Gastroesophageal sphincter (tissue), 4 donors: ENCODE measurements at regions not wholly inside any gene's neighbourhood (a gene's known extent, or its start where the extent isn't known, plus 50 kb on each side); places are given as distances from the start of the nearest gene placed in this dataset.

ENCODE experiments used
- ATAC-seq: fragments of 150-250 bp; one replicate; pipeline ENCODE4 v1.9.1; 2016; ENCODE audit warnings: mild to moderate bottlenecking, moderate library complexity
- H3K27ac ChIP-seq, 4 donors: fragments of 200-600 bp; sonication (generic) in 3 of 4; 1 replicate in 3 of 4; 2 replicates in 1 of 4; pipeline ENCODE4 v1.5.1; 2016 to 2019
- H3K27me3 ChIP-seq: fragments of 200-600 bp; sonication (generic); one replicate; pipeline ENCODE4 v1.5.1; 2019
- H3K36me3 ChIP-seq, 2 donors: fragments of 200-600 bp; sonication (generic); one replicate each; pipeline ENCODE4 v1.5.1; 2019; ENCODE audit warnings: control low read depth in 1 of 2
- H3K4me1 ChIP-seq, 3 donors: fragments of 200-600 bp; sonication (generic); 1 replicate in 2 of 3; 2 replicates in 1 of 3; pipeline ENCODE4 v1.5.1; 2016 to 2019; ENCODE audit warnings: control low read depth in 2 of 3
- H3K4me3 ChIP-seq, 2 donors: fragments of 200-600 bp; sonication (generic); one replicate each; pipeline ENCODE4 v1.5.1; 2019; ENCODE audit warnings: mild to moderate bottlenecking in 1 of 2, moderate library complexity in 1 of 2
- H3K9me3 ChIP-seq, 3 donors: fragments of 200-600 bp; sonication (generic); one replicate each; pipeline ENCODE4 v1.5.1; 2017 to 2019; ENCODE audit warnings: control low read depth in 2 of 3
- CTCF ChIP-seq, 4 experiments: fragments of 200-600 bp in 2 of 4; fragments of 450-650 bp in 2 of 4; sonication (generic) in 1 of 4; IDR thresholded peaks; one replicate each; pipeline ENCODE4 v1.5.1; 2017 to 2019; ENCODE audit warnings: antibody characterized with exemption in 4 of 4, mild to moderate bottlenecking in 2 of 4, moderate library complexity in 2 of 4
- EP300 ChIP-seq: sonication (generic); formaldehyde crosslinking; IDR thresholded peaks from one replicate; pipeline ENCODE4 v1.6.1; 2017; ENCODE audit warnings: antibody characterized with exemption, mild to moderate bottlenecking
- POLR2A ChIP-seq, 2 donors: fragments of 450-650 bp; IDR thresholded peaks; one replicate each; pipeline ENCODE4 v1.6.1; 2017; ENCODE audit warnings: antibody characterized with exemption in 2 of 2, mild to moderate bottlenecking in 2 of 2, moderate library complexity in 1 of 2
- POLR2AphosphoS5 ChIP-seq: sonication (generic); formaldehyde crosslinking; IDR thresholded peaks from one replicate; pipeline ENCODE4 v1.6.1; 2017; ENCODE audit warnings: antibody characterized with exemption
- WGBS, 2 donors: methylation state at CpG; one replicate each; pipeline ENCODE4 v1.1.5; 2018; ENCODE audit warnings: low coverage in 1 of 2; 5-methylcytosine and 5-hydroxymethylcytosine counted together

- WGBS, 2 donors = 100% methylated on average over 1 to 2 of the region's 2 CpGs
- H3K4me1 ChIP-seq = no peaks in the 10 kb centered on the region
- H3K9me3 ChIP-seq = no peaks in the 10 kb centered on the region
- H3K27ac ChIP-seq = no peak overlapping the region
- TF ChIP-seq POLR2A (IDR thresholded peaks at IDR 0.05) (no peak), CTCF (IDR thresholded peaks at IDR 0.05) (no peak), POLR2AphosphoS5 (no peak)
- no peaks in the 10 kb centered on the region for H3K27me3 ChIP-seq
- H3K4me3 ChIP-seq = no peak overlapping the region
- ATAC-seq = no peak
- no peaks in the 10 kb centered on the region for H3K36me3 ChIP-seq
These were observed 761.4 kb downstream of the KCNA4 start for GRCh38 chr11:29255401-29255800.

- Histone ChIP-seq H3K27ac (no peak overlapping the region), H3K9me3 (no peaks in the 10 kb centered on the region), H3K27me3 (no peaks in the 10 kb centered on the region), H3K4me1 (no peaks in the 10 kb centered on the region), H3K36me3 (no peaks in the 10 kb centered on the region), H3K4me3 (no peak overlapping the region)
- ATAC-seq = no peak
- TF ChIP-seq POLR2AphosphoS5 (no peak), CTCF (IDR thresholded peaks at IDR 0.05) (no peak), POLR2A (IDR thresholded peaks at IDR 0.05) (no peak), EP300 (no peak)
- WGBS, 2 donors = 65 to 78% methylated on average over 4 of the region's 4 CpGs
These were observed 765.1 kb downstream of the KCNA4 start for GRCh38 chr11:29251738-29252137.

GRCh38 chr11:29249713-29250112 lies 767.1 kb downstream of the KCNA4 start:
- no peaks in the 10 kb centered on the region for H3K9me3 ChIP-seq
- H3K4me1 ChIP-seq = no peaks in the 10 kb centered on the region
- no peak for ATAC-seq
- TF ChIP-seq POLR2AphosphoS5 (no peak), POLR2A (IDR thresholded peaks at IDR 0.05) (no peak), EP300 (no peak), CTCF (IDR thresholded peaks at IDR 0.05) (no peak)
- WGBS, 2 donors = 67 to 91% methylated on average over 2 of the region's 2 CpGs
- no peak overlapping the region for H3K4me3 ChIP-seq
- no peak overlapping the region for H3K27ac ChIP-seq
- no peaks in the 10 kb centered on the region for H3K36me3 ChIP-seq
- no peaks in the 10 kb centered on the region for H3K27me3 ChIP-seq

- TF ChIP-seq CTCF (IDR thresholded peaks at IDR 0.05) = no peak
- TF ChIP-seq POLR2A (IDR thresholded peaks at IDR 0.05) = no peak
- TF ChIP-seq EP300 = no peak
- no peak for TF ChIP-seq POLR2AphosphoS5
- Histone ChIP-seq H3K27me3 (no peaks in the 10 kb centered on the region), H3K4me3 (no peak overlapping the region), H3K9me3 (no peaks in the 10 kb centered on the region), H3K27ac (no peak overlapping the region), H3K36me3 (no peaks in the 10 kb centered on the region), H3K4me1 (no peaks in the 10 kb centered on the region)
- no peak for ATAC-seq
These were observed 772.5 kb downstream of the KCNA4 start for GRCh38 chr11:29244355-29244754.

GRCh38 chr11:29243616-29244015 lies 773.2 kb downstream of the KCNA4 start:
- ATAC-seq = no peak
- Histone ChIP-seq H3K4me1 (no peaks in the 10 kb centered on the region), H3K27ac (no peak overlapping the region), H3K36me3 (no peaks in the 10 kb centered on the region), H3K9me3 (no peaks in the 10 kb centered on the region), H3K27me3 (no peaks in the 10 kb centered on the region), H3K4me3 (no peak overlapping the region)
- no peak for TF ChIP-seq EP300
- TF ChIP-seq CTCF (IDR thresholded peaks at IDR 0.05) = no peak
- no peak for TF ChIP-seq POLR2AphosphoS5
- TF ChIP-seq POLR2A (IDR thresholded peaks at IDR 0.05) = no peak
- WGBS, 2 donors = 64 to 93% methylated on average over 3 of the region's 3 CpGs
